CD4-positive, alpha-beta T cell treated with Interleukin-6 for 4 hours (primary cell): ENCODE measurements at regions not wholly inside any gene's neighbourhood (a gene's known extent, or its start where the extent isn't known, plus 50 kb on each side); places are given as distances from the start of the nearest gene placed in this dataset.

Experiments used
- DNase-seq: peaks from one replicate; pipeline ENCODE4 v3.0.0-alpha.2; 2020; ENCODE audit warnings: mixed read lengths

- DNase-seq = no peak
Measured at GRCh38 chr2:158732573-158733429, 62.3 kb upstream of the DAPL1 start.

DNA sequence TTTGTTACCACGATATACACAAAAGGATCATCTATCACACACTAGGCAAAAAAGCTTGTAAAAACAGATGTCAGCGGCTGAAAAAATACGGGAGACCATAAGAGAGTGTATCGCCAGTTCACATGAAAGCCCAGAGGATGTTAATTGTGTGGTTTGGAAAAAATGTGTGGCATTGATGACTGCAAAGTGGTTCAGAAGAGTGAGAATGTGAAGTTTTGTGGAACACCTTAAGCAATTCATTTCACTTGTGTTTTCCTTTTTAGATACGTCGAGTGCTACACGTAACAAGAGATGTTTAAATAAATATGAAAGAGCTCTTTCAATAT, 61.7 kb upstream of the DAPL1 start:
- no peak for DNase-seq

- no peak for DNase-seq
Measured at GRCh38 chr2:158734442-158734841, 60.7 kb upstream of the DAPL1 start.

DNA sequence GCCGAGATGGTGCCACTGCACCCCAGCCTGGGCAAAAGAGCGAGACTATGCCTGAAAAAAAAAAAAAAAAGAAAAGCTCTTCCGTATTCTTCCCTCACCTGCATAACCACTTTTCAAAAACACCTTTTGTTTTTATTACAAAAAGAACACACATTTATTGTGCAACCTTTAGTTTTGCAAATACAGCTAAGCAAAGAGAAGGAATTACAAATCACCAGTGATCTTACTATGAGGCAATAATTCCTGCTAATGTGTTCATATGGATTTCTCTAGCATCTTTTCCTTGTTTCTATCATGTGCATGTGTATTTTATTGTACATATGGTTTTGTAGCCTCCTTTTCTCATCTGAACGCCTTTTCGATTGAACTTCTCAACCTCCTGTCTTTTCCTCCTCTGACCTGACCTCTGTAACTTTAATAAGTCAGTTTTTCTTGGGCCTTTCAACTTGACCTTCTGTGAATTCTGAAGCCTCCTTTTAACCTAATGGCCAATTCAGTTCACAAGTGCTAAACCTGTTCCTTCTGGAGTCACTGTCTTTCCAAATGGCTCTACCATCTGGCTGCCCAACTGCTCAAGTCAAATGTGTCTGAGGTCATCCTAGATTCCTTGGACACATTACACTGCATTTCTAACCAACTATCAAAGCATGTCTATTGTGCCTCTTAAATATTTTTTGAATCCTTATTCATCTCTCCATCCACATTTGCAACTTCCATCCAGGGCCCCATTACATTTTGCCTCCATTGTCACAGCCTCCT, 59.1 kb upstream of the DAPL1 start:
- no peak for DNase-seq

GRCh38 chr2:158738363-158738762, 56.8 kb upstream of the DAPL1 start:
- DNase-seq = no peak

- no peak for DNase-seq
Measured at GRCh38 chr2:158740127-158740526, 55.0 kb upstream of the DAPL1 start.

- no peak for DNase-seq
Measured at GRCh38 chr2:158740621-158741020, 54.5 kb upstream of the DAPL1 start.

- no peak for DNase-seq
Measured at GRCh38 chr2:158741625-158742024, 53.5 kb upstream of the DAPL1 start.

- no peak for DNase-seq
Measured at GRCh38 chr2:158742536-158742935, 52.6 kb upstream of the DAPL1 start.

DNA sequence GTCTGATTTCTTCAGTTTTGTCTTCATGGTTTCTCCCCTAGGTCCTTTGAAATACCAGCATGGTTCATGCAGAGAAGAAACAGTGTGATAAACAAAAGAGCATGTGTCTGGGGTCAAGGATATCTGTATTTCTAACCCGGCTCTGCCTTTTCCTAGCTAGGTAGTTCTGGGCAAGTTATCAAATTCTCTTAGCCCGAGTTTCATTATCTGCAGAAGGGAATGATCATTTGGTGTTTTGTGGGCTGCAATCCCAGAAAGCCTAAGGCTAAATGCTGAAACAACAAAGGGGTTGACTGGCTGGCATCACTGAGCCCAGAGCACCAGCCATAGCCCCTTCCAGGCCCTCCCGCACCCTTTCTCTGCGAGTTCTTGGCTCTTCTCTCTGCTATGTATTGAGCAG, 51.7 kb upstream of the DAPL1 start:
- no peak for DNase-seq

- no peak for DNase-seq
Measured at GRCh38 chr2:158743879-158744278, 51.2 kb upstream of the DAPL1 start.

DNA sequence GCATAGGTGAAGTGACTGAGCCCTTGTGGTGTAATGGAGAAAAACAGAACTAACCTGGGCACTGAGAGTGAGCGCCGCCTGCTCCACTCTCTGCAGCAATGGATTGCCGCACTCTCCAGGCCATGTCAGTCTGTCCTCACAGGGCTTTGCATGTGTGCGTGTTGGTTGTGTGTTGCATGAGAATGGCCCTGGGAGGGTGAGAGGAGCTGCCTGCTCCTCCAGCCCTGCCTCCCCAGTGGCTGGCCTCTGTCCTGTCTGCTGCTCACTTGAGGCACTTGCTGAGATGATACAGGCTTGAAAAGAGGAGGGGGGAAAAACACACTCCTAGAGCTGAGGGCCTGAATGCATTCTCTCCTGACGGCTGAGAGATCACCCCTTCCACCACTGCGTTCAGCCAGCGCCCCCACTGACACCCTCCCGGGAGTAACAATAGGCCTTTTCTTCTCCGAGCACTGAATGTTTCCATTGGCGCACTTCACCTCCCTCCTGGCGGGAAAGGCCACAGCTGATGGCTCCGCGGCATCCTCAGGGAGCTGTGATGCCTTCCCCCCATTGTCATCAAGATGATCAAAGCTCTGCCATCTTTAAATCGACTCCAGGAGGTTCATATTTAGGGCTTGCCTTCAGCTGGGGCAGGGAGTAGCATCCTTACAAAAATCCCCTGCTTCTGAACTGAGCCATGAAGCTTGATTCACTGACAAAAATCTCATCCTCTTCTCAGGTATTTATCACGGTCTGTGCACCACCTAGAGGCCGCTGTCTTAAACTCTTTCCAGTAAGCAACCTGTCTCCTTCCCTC, 49.9 kb upstream of the DAPL1 start:
- DNase-seq = peak; percentile 49
